GM20000 (cell line): ENCODE measurements at regions not wholly inside any gene's neighbourhood (a gene's known extent, or its start where the extent isn't known, plus 50 kb on each side); places are given as distances from the start of the nearest gene placed in this dataset.
"Not testable (repeated sequence)": the region's sequence is repeated elsewhere in the genome, so short reads cannot be mapped to it uniquely, and the experiment has no call there.

ENCODE experiments used
- DNase-seq: peaks from one replicate; pipeline ENCODE4 v3.0.0; 2012; ENCODE audit warnings: low spot score
- TF ChIP-seq, protein P1 (sequence below): IDR thresholded peaks from 2 replicates; pipeline ENCODE4 v1.5.1; 2012; ENCODE audit warnings: mild to moderate bottlenecking, control low read depth; ENCODE audit errors: extremely low read depth, missing control alignments

DNA sequence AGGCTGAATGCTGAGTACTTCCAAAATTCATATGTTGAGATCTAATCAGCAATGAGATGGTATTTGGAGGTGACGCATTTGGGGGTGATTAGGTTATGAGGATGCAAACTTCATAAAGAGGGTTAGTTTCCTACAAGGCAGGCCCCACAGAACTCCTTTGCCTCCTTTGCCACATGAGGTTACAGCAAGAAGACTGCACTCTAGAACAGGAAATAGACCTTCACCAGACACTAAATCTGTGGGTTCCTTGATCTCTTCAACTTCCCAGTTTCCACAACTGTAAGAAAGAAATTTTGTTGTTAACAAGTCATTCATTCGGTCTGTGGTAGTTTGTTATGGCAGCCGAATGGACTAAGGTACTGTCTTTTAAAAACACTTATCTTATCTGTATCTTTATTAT, 681.9 kb upstream of the HS3ST1 start:
- TF ChIP-seq, protein P1, sequence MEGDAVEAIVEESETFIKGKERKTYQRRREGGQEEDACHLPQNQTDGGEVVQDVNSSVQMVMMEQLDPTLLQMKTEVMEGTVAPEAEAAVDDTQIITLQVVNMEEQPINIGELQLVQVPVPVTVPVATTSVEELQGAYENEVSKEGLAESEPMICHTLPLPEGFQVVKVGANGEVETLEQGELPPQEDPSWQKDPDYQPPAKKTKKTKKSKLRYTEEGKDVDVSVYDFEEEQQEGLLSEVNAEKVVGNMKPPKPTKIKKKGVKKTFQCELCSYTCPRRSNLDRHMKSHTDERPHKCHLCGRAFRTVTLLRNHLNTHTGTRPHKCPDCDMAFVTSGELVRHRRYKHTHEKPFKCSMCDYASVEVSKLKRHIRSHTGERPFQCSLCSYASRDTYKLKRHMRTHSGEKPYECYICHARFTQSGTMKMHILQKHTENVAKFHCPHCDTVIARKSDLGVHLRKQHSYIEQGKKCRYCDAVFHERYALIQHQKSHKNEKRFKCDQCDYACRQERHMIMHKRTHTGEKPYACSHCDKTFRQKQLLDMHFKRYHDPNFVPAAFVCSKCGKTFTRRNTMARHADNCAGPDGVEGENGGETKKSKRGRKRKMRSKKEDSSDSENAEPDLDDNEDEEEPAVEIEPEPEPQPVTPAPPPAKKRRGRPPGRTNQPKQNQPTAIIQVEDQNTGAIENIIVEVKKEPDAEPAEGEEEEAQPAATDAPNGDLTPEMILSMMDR, result no peak
- DNase-seq, result no peak

DNA sequence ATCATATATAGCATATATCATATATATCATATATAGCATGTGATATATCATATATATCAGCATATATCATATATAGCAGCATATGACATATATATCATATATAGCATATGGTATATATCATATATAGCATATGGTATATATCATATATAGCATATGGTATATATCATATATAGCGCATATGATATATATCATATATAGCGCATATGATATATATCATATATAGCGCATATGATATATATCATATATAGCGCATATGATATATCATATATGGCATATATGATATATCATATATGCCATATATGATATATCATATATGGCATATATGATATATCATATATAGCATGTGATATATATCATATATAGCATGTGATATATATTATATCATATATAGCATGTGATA, 680.4 kb upstream of the HS3ST1 start:
- DNase-seq, result not testable (repeated sequence)

DNA sequence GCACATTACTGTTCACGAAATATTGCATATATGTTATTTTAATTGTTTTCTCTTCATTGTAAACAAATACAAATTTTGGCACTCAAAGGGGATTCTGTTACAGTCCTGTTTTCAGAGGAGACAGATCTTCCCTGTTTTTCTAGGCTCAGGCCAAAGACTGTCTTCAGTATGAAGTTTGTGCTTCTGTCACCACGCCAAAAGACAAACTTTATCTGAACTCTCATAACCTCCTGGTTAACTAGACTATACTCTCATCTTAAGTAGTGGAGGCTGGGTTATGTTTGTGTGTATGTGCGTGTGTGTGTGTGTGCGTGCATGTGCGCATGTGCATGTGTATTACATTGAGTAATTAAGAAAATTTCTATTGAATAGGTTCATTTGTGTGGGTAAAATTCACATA, 676.8 kb upstream of the HS3ST1 start:
- TF ChIP-seq, protein P1, result no peak
- DNase-seq, result no peak

DNA sequence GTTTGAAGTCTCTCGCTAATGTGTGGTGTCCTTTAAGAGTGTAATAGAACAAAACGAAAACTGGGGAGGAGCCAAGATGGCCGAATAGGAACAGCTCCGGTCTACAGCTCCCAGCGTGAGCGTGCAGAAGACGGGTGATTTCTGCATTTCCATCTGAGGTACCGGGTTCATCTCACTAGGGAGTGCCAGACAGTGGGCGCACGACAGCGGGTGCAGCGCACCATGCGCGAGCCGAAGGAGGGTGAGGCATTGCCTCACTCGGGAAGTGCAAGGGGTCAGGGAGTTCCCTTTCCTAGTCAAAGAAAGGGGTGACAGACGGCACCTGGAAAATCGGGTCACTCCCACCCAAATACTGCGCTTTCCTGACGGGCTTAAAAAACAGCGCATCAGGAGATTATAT, 661.2 kb upstream of the HS3ST1 start:
- not testable (repeated sequence) for DNase-seq

DNA sequence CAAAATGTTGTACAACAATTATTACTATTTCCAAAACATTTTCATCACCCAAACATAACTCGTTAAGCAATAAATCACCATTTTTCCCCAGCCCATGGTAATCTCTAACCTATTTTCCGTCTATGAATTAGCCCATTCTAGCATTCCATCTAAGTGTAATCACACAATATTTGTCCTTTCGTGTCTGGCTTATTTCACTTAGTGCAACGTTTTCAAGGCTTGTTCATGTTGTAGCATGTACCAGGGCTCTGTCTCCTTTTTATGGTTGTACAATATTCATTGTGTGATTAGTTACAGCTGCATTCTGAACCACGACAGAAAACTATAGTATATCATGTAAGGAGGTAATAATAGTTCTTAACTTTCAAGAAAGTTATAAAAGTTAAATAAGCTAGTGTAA, 656.0 kb upstream of the HS3ST1 start:
- TF ChIP-seq, protein P1, result no peak
- DNase-seq, result no peak

DNA sequence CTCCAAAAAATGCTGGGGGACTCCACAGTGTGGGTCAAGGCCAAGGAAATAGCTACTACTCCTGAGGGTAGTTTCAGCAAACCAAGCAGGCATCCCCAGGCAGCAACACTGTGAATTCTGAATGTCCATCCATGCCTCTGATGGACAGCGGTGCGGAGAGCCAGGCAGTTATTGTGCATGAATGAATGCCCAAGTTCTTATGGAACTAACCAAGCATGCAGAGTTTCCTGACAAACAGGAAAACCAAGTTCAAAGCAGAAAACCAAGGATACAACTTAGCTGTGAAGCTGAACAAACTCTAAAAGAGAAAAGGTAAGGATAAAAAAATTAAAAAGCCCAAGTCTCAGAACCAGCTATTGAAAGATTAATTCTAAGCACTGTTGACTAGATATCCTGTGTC, 642.6 kb upstream of the HS3ST1 start:
- TF ChIP-seq, protein P1, result no peak
- DNase-seq, result no peak

DNA sequence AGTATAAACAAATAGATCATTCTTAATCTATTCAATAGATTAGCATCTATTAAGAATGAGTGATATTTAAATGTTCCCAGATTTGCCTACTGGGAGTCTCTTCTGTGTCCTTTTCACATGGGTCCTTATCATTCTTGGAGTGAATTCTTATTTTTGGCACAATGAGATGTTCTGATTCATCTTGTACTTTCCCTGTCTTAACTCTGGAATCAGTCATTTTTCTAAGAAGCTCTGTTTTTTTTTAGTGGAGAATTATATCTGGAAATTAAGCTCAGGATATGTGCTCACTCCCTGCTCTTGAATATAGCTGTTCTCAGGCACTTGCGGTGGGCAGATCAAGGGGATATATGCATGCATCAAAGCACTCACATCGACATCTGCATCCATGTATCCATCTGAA, 625.3 kb upstream of the HS3ST1 start:
- TF ChIP-seq, protein P1, result no peak
- DNase-seq, result no peak

DNA sequence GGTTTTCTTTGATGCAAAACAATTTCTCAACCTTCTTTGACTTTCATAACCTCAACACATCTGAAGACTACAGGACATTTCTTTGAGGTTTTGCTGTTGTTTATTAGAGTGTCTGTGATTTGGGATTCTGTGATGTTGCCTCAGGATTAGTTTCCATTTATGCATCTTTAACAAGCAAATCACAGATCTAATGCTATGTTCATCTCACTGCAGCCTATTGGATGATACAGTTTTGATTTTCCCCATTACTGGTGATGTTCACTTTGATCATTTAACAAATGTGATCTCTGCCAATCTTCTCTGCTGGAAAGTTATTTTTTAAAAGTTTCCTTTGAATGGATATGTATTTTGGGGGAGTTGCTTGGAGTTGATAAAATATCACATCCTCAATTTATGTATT, 624.9 kb upstream of the HS3ST1 start:
- no peak for DNase-seq
- TF ChIP-seq, protein P1, result no peak

DNA sequence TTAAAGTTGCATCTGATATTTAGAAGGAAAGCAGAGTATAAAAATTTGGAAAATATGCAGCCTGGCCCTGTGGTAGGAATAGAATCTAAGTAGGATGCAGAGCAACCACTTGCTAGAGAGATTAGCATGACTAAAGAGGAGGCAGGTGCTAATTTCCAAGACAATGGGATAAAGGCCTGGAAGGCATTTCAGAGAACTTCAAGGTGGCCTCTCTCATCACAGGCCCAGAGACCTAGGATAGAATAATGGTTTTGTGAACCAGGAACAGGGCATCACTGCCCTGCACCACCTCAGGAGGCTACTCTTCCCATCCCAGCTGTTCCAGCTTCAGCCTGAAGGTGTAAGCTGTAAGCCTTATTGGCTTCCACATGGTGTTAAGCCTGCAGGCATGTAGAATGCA, 621.7 kb upstream of the HS3ST1 start:
- DNase-seq, result no peak

More for the DNA sequence above, 621.7 kb upstream of the HS3ST1 start:
- TF ChIP-seq, protein P1, result no peak
